Kidney (tissue), 13 donors: ENCODE measurements at regions not wholly inside any gene's neighbourhood (a gene's known extent, or its start where the extent isn't known, plus 50 kb on each side); places are given as distances from the start of the nearest gene placed in this dataset.

Experiments
- DNase-seq, 5 donors: peaks; one replicate each; pipeline ENCODE4 v3.0.0-alpha.2; 2013 to 2020
- FAIRE-seq: peaks from 2 replicates; lab custom pipeline; 2012; peaks lifted over from hg19 to GRCh38; lab: Jason Lieb, UNC
- H3K27ac ChIP-seq, 2 donors: one replicate each; pipeline ENCODE4 v1.7.0; 2013; ENCODE audit warnings: low read depth in 2 of 2, low read length in 2 of 2, inconsistent platforms in 1 of 2
- H3K27me3 ChIP-seq: one replicate; pipeline ENCODE4 v1.7.1; 2013; ENCODE audit warnings: low read length, inconsistent platforms; ENCODE audit not compliant: control insufficient read depth, insufficient read depth
- H3K36me3 ChIP-seq, 3 donors: one replicate each; pipeline versions ENCODE4 v1.7.0 to v1.7.1; 2013; ENCODE audit warnings: low read length in 3 of 3, control low read depth in 1 of 3, inconsistent platforms in 1 of 3; ENCODE audit not compliant: insufficient read depth in 3 of 3, control insufficient read depth in 2 of 3
- H3K4me1 ChIP-seq, 3 donors: one replicate each; pipeline versions ENCODE4 v1.7.0 to v1.7.1; 2013; ENCODE audit warnings: low read length in 3 of 3, inconsistent platforms in 1 of 3, low read depth in 1 of 3; ENCODE audit not compliant: control insufficient read depth in 2 of 3, insufficient read depth in 2 of 3
- H3K4me3 ChIP-seq, 3 donors: one replicate each; pipeline versions ENCODE4 v1.7.0 to v1.8.1; 2013; ENCODE audit warnings: low read length in 3 of 3, control low read depth in 1 of 3, inconsistent platforms in 1 of 3
- H3K9ac ChIP-seq, 3 donors: one replicate each; pipeline versions ENCODE4 v1.7.0 to v1.7.1; 2013; ENCODE audit warnings: low read length in 3 of 3, control low read depth in 1 of 3, inconsistent platforms in 1 of 3
- H3K9me3 ChIP-seq, 3 donors: one replicate each; pipeline versions ENCODE4 v1.7.0 to v1.7.1; 2013; ENCODE audit warnings: low read length in 3 of 3, control low read depth in 1 of 3, inconsistent platforms in 1 of 3; ENCODE audit not compliant: control insufficient read depth in 2 of 3, insufficient read depth in 1 of 3
- CTCF ChIP-seq: IDR thresholded peaks from 3 replicates; pipeline ENCODE4 v1.5.1; 2012; ENCODE audit warnings: mild to moderate bottlenecking, moderate library complexity, borderline replicate concordance; ENCODE audit not compliant: insufficient read depth; ENCODE audit errors: extremely low read depth
- intact Hi-C: fragments of 100-400 bp; cut with DNase I; formaldehyde crosslinking; loops from one replicate; pipeline ENCODE4 v1.11.1; 2022
- donor health status: control.
- donor health status: control.
- donor health status: control.
- donor health status: control.
- donor health status: control.
- donor health status: DM: yes; HTN: yes; CAD: no.
- donor health status: Normal renal cell carcinoma (clear cell type).

DNA sequence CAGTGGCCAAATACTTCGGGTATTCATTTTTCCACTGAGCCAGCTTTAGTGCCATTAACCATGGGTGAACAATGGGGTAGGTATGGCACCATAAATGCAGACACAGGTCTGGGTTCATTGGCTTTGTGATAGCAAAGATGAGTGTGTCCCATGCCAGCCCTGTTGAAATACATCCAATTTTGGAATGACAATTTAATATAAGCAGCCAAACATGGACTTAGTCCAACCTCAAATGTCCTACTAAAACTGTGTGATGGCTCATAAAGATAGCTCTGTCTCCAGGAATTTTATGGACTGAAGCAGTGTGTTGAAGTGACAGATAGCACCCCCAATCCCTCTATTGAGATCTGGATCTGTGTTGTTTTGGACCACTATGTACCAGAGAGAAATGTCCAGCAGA is 514.9 kb downstream of the RASEF start:
- FAIRE-seq, result no peak
- Histone ChIP-seq H3K27me3 (no peaks in the 10 kb centered on the region), H3K4me3 (no peak overlapping the region), H3K9me3 (no peaks in the 10 kb centered on the region), H3K27ac (no peak overlapping the region), H3K9ac (no peak overlapping the region), H3K4me1 (no peaks in the 10 kb centered on the region), H3K36me3 (no peaks in the 10 kb centered on the region)
- TF ChIP-seq CTCF, result no peak
- intact Hi-C loops, result no loop called here
- DNase-seq, result no peak

GRCh38 chr9:82549174-82549821 is 513.6 kb downstream of the RASEF start:
- intact Hi-C loops, result no loop called here
- TF ChIP-seq CTCF, result no peak
- Histone ChIP-seq H3K27me3 (no peaks in the 10 kb centered on the region), H3K4me1 (no peaks in the 10 kb centered on the region), H3K36me3 (no peaks in the 10 kb centered on the region), H3K4me3 (no peak overlapping the region), H3K9ac (no peak overlapping the region), H3K9me3 (no peaks in the 10 kb centered on the region), H3K27ac (no peak overlapping the region)
- DNase-seq (no peak), FAIRE-seq (no peak)

GRCh38 chr9:82552784-82553183 is 510.2 kb downstream of the RASEF start:
- Histone ChIP-seq H3K27ac (no peak overlapping the region), H3K4me3 (no peak overlapping the region), H3K9ac (no peak overlapping the region), H3K9me3 (no peaks in the 10 kb centered on the region), H3K27me3 (no peaks in the 10 kb centered on the region), H3K4me1 (no peaks in the 10 kb centered on the region), H3K36me3 (no peaks in the 10 kb centered on the region)
- no peak for TF ChIP-seq CTCF
- DNase-seq, result no peak
- FAIRE-seq, result no peak
- intact Hi-C loops, result no loop called here
